Esophagus muscularis mucosa (tissue), 3 donors: ENCODE measurements at regions not wholly inside any gene's neighbourhood (a gene's known extent, or its start where the extent isn't known, plus 50 kb on each side); places are given as distances from the start of the nearest gene placed in this dataset.

Experiments
- POLR2A ChIP-seq: fragments of 450-650 bp; IDR thresholded peaks from one replicate; pipeline ENCODE4 v1.6.1; 2017; ENCODE audit warnings: antibody characterized with exemption, moderate library complexity, mild to moderate bottlenecking, low read depth
- POLR2AphosphoS5 ChIP-seq, 2 donors: sonication (generic); formaldehyde crosslinking; IDR thresholded peaks; one replicate each; pipeline ENCODE4 v1.6.1; 2017; ENCODE audit warnings: antibody characterized with exemption in 2 of 2
- TF ChIP-seq, protein P1 (sequence below), 3 experiments: fragments of 200-600 bp in 2 of 3; fragments of 450-650 bp in 1 of 3; sonication (generic) in 2 of 3; IDR thresholded peaks; one replicate each; pipeline ENCODE4 v1.5.1; 2017 to 2019; ENCODE audit warnings: antibody characterized with exemption in 3 of 3, mild to moderate bottlenecking in 2 of 3, moderate library complexity in 1 of 3

DNA sequence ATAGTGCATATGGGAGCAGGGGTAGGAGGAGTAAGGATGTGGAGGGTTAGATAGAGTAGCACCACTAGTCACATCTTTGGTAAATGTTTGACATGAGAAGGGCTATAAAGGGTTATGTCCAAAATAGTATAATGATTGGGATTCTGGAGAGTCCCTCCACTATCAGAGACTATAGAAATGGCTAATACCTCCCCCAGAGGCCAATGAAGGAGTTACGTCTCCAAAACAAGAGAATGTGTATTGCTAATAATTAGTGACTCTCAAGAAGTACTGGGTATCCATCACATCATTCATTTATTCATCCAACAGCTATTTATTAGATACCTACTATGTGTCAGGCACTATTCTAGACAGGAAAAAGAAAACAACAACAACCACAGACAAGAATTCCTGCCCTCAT is 203.7 kb upstream of the UMPS start:
- TF ChIP-seq, protein P1, sequence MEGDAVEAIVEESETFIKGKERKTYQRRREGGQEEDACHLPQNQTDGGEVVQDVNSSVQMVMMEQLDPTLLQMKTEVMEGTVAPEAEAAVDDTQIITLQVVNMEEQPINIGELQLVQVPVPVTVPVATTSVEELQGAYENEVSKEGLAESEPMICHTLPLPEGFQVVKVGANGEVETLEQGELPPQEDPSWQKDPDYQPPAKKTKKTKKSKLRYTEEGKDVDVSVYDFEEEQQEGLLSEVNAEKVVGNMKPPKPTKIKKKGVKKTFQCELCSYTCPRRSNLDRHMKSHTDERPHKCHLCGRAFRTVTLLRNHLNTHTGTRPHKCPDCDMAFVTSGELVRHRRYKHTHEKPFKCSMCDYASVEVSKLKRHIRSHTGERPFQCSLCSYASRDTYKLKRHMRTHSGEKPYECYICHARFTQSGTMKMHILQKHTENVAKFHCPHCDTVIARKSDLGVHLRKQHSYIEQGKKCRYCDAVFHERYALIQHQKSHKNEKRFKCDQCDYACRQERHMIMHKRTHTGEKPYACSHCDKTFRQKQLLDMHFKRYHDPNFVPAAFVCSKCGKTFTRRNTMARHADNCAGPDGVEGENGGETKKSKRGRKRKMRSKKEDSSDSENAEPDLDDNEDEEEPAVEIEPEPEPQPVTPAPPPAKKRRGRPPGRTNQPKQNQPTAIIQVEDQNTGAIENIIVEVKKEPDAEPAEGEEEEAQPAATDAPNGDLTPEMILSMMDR (IDR thresholded peaks at IDR 0.05) = no peak
- no peak for TF ChIP-seq POLR2AphosphoS5 (IDR thresholded peaks at IDR 0.05)
- no peak for TF ChIP-seq POLR2A
